Calu3 (cell line): ENCODE measurements at regions not wholly inside any gene's neighbourhood (a gene's known extent, or its start where the extent isn't known, plus 50 kb on each side); places are given as distances from the start of the nearest gene placed in this dataset.

ENCODE experiments used
- BruUV-seq: library from RNA; stranded (reverse); fragments of 400-500 nt; replicated peaks from 2 replicates; lab custom pipeline; 2021; lab: Mats Ljungman, UMichigan
- CTCF ChIA-PET: fragments of 300-600 bp; sonication (Branson Sonifier 250); formaldehyde crosslinking; loops from one replicate; lab custom pipeline; 2022; ENCODE audit warnings: antibody characterized with exemption; lab: Charles Lee
- DNase-seq: peaks from one replicate; pipeline ENCODE4 v3.0.0; 2022
- H3K27ac Mint-ChIP-seq: one replicate; pipeline ENCODE4 v1.8.0; 2022; ENCODE audit warnings: mixed read lengths; ENCODE audit not compliant: unreplicated experiment
- H3K27me3 Mint-ChIP-seq: one replicate; pipeline ENCODE4 v1.8.0; 2022; ENCODE audit warnings: mixed read lengths; ENCODE audit not compliant: unreplicated experiment
- H3K36me3 Mint-ChIP-seq: one replicate; pipeline ENCODE4 v1.8.0; 2022; ENCODE audit warnings: mild to moderate bottlenecking, moderate library complexity, mixed read lengths; ENCODE audit not compliant: insufficient read depth, unreplicated experiment
- H3K4me1 Mint-ChIP-seq: one replicate; pipeline ENCODE4 v1.8.0; 2022; ENCODE audit warnings: mild to moderate bottlenecking, low read depth, mixed read lengths; ENCODE audit not compliant: unreplicated experiment
- H3K4me3 Mint-ChIP-seq: one replicate; pipeline ENCODE4 v1.8.0; 2022; ENCODE audit warnings: mild to moderate bottlenecking, low read depth, moderate library complexity, mixed read lengths; ENCODE audit not compliant: unreplicated experiment
- H3K9me3 Mint-ChIP-seq: one replicate; pipeline ENCODE4 v1.8.0; 2022; ENCODE audit warnings: low read depth, mixed read lengths; ENCODE audit not compliant: unreplicated experiment
- CTCF ChIP-seq: fragments of 200-600 bp; IDR thresholded peaks from one replicate; pipeline ENCODE4 v1.8.0; 2022; ENCODE audit warnings: antibody characterized with exemption; ENCODE audit not compliant: unreplicated experiment
- intact Hi-C: fragments of 100-400 bp; cut with micrococcal nuclease; formaldehyde crosslinking; loops from one replicate; pipeline ENCODE4 v1.10.0; 2022; ENCODE audit not compliant: unreplicated experiment

- no peak overlapping the region for H3K27ac Mint-ChIP-seq
- DNase-seq: no peak
- intact Hi-C loops: no loop called here
- no peak for TF ChIP-seq CTCF
- no peaks in the 10 kb centered on the region for H3K27me3 Mint-ChIP-seq
- BruUV-seq: no TSS peak
- H3K36me3 Mint-ChIP-seq: no peaks in the 10 kb centered on the region
- H3K4me3 Mint-ChIP-seq: no peak overlapping the region
- CTCF ChIA-PET: no interaction called here
- H3K9me3 Mint-ChIP-seq: no peaks in the 10 kb centered on the region
- H3K4me1 Mint-ChIP-seq: no peaks in the 10 kb centered on the region
These were observed 148.5 kb upstream of the FBXO33 start for GRCh38 chr14:39580696-39581095.

- H3K36me3 Mint-ChIP-seq: no peaks in the 10 kb centered on the region
- peaks cover 5% of the 10 kb centered on the region for H3K9me3 Mint-ChIP-seq
- H3K4me1 Mint-ChIP-seq: no peaks in the 10 kb centered on the region
- DNase-seq: no peak
- H3K27ac Mint-ChIP-seq: no peak overlapping the region
- no peak overlapping the region for H3K4me3 Mint-ChIP-seq
- H3K27me3 Mint-ChIP-seq: no peaks in the 10 kb centered on the region
- BruUV-seq: no TSS peak
- no peak for TF ChIP-seq CTCF
- intact Hi-C loops: no loop called here
- CTCF ChIA-PET: no interaction called here
These were observed 144.5 kb upstream of the FBXO33 start for GRCh38 chr14:39576736-39577135.

- H3K4me1 Mint-ChIP-seq: no peaks in the 10 kb centered on the region
- no peak for TF ChIP-seq CTCF
- no TSS peak for BruUV-seq
- no peak overlapping the region for H3K4me3 Mint-ChIP-seq
- CTCF ChIA-PET: no interaction called here
- no peaks in the 10 kb centered on the region for H3K36me3 Mint-ChIP-seq
- no peak overlapping the region for H3K27ac Mint-ChIP-seq
- intact Hi-C loops: no loop called here
- no peaks in the 10 kb centered on the region for H3K27me3 Mint-ChIP-seq
- no peak for DNase-seq
- peaks cover 5% of the 10 kb centered on the region for H3K9me3 Mint-ChIP-seq
These were observed 144.0 kb upstream of the FBXO33 start for GRCh38 chr14:39576258-39576657.

GRCh38 chr14:39568809-39569538 lies 136.7 kb upstream of the FBXO33 start:
- no peaks in the 10 kb centered on the region for H3K4me1 Mint-ChIP-seq
- H3K27ac Mint-ChIP-seq: no peak overlapping the region
- DNase-seq: no peak
- H3K27me3 Mint-ChIP-seq: no peaks in the 10 kb centered on the region
- intact Hi-C loops: no loop called here
- CTCF ChIA-PET: no interaction called here
- peaks cover 8% of the 10 kb centered on the region for H3K9me3 Mint-ChIP-seq
- H3K36me3 Mint-ChIP-seq: no peaks in the 10 kb centered on the region
- H3K4me3 Mint-ChIP-seq: no peak overlapping the region
- BruUV-seq: no TSS peak
- TF ChIP-seq CTCF: no peak
